ENCODE measurements at regions not wholly inside any gene's neighbourhood (a gene's known extent, or its start where the extent isn't known, plus 50 kb on each side); places are given as distances from the start of the nearest gene placed in this dataset.

DNA sequence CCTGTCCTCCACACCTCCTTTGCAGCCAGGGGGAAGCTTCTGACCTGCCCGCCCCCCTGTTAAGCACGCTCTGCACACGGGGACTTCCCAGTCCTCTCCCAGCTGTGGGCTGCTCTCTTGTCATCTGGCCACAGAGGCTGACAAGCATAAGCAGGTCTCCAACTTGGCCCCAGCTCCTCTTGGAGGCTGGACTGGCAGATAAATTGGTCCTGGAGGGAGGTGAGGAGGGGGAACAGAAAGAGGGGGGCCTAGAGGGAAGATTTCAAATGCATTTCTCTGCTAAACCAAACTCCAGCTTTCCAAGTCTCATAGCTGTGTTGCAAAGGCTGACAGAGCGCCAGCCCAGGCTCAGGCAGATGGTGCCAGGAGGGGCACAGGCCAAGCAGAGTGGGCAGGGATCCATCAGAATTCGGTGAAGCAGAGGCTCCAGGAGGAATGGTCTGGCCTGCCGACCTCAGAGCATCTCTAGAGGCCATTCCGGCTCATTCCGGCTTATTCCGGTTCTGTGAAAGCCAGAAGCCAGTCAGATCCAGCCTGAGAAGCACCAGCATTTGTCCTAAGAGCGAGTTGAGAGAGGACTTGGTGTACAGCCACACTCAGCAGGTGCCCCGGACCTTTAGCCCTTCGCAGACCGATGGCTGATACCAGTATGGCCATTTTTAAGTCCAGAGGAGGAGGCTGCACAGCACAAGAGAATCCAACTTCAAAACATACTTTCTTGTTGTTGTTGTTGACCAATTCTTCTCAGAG is 508.9 kb upstream of the MYT1L start:
- DNase-seq (ENCODE audit: low spot score): no peak
- Histone ChIP-seq H3K9me3 (ENCODE audit: control insufficient read depth in 4 of 4, low read length in 3 of 4) (no peaks in the 10 kb centered on the region), H3K27me3 (ENCODE audit: control insufficient read depth in 4 of 4, insufficient read depth in 4 of 4, low read length in 3 of 4) (no peaks in the 10 kb centered on the region), H3K27ac (ENCODE audit: low read depth in 1 of 2, low read length in 2 of 2) (no peak overlapping the region), H3K4me1 (ENCODE audit: control insufficient read depth in 4 of 4, insufficient read depth in 4 of 4, low read length in 3 of 4) (no peaks in the 10 kb centered on the region), H3K4me3 (ENCODE audit: low read depth in 1 of 3, low read length in 3 of 3) (no peak overlapping the region), H3K36me3 (ENCODE audit: control insufficient read depth in 4 of 4, insufficient read depth in 3 of 4, low read depth in 1 of 4, low read length in 3 of 4) (no peaks in the 10 kb centered on the region), H3K9ac (ENCODE audit: low read depth in 1 of 2, low read length in 2 of 2) (no peak overlapping the region)
- no peak for TF ChIP-seq HNF4G (IDR thresholded peaks at IDR 0.05)
- TF ChIP-seq GABPA (IDR thresholded peaks at IDR 0.05 in 1 of 2, conservative IDR thresholded peaks at IDR 0.05 in 1 of 2): no peak
- no peak for TF ChIP-seq RXRA (IDR thresholded peaks at IDR 0.05)
- TF ChIP-seq HNF4A (conservative IDR thresholded peaks at IDR 0.05): no peak
- no peak for TF ChIP-seq FOXA1 (IDR thresholded peaks at IDR 0.05)
- no peak for TF ChIP-seq SP1 (IDR thresholded peaks at IDR 0.05)
- TF ChIP-seq RAD21 (IDR thresholded peaks at IDR 0.05): no peak
- TF ChIP-seq, protein P1, sequence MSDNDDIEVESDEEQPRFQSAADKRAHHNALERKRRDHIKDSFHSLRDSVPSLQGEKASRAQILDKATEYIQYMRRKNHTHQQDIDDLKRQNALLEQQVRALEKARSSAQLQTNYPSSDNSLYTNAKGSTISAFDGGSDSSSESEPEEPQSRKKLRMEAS (IDR thresholded peaks at IDR 0.05): no peak
- WGBS: 74% methylated on average over 13 of the region's 13 CpGs

GRCh38 chr2:2839393-2839781 is 508.3 kb upstream of the MYT1L start:
- H3K27me3 ChIP-seq (ENCODE audit: control insufficient read depth in 4 of 4, insufficient read depth in 4 of 4, low read length in 3 of 4): no peaks in the 10 kb centered on the region
- 69% methylated on average over 7 of the region's 7 CpGs for WGBS
- no peaks in the 10 kb centered on the region for H3K4me1 ChIP-seq (ENCODE audit: control insufficient read depth in 4 of 4, insufficient read depth in 4 of 4, low read length in 3 of 4)
- no peaks in the 10 kb centered on the region for H3K9me3 ChIP-seq (ENCODE audit: control insufficient read depth in 4 of 4, low read length in 3 of 4)
- no peak overlapping the region for H3K27ac ChIP-seq (ENCODE audit: low read depth in 1 of 2, low read length in 2 of 2)
- H3K4me3 ChIP-seq (ENCODE audit: low read depth in 1 of 3, low read length in 3 of 3): no peak overlapping the region
- no peak overlapping the region for H3K9ac ChIP-seq (ENCODE audit: low read depth in 1 of 2, low read length in 2 of 2)
- TF ChIP-seq RAD21 (IDR thresholded peaks at IDR 0.05): no peak
- no peak for TF ChIP-seq EGR1 (IDR thresholded peaks at IDR 0.05; ENCODE audit: low read depth in 2 of 2)
- TF ChIP-seq ZBTB33 (IDR thresholded peaks at IDR 0.05): no peak
- TF ChIP-seq YY1 (IDR thresholded peaks at IDR 0.05): no peak
- TF ChIP-seq TAF1 (conservative IDR thresholded peaks at IDR 0.05): no peak
- no peak for TF ChIP-seq FOXA2 (IDR thresholded peaks at IDR 0.05)
- TF ChIP-seq RXRA (IDR thresholded peaks at IDR 0.05): no peak
- H3K36me3 ChIP-seq (ENCODE audit: control insufficient read depth in 4 of 4, insufficient read depth in 3 of 4, low read depth in 1 of 4, low read length in 3 of 4): no peaks in the 10 kb centered on the region
- DNase-seq (ENCODE audit: low spot score): no peak

GRCh38 chr2:2838548-2838845 is 507.4 kb upstream of the MYT1L start:
- TF ChIP-seq RXRA (IDR thresholded peaks at IDR 0.05): no peak
- TF ChIP-seq FOXA1 (IDR thresholded peaks at IDR 0.05): no peak
- TF ChIP-seq GABPA (IDR thresholded peaks at IDR 0.05 in 1 of 2, conservative IDR thresholded peaks at IDR 0.05 in 1 of 2): no peak
- TF ChIP-seq, protein P2, sequence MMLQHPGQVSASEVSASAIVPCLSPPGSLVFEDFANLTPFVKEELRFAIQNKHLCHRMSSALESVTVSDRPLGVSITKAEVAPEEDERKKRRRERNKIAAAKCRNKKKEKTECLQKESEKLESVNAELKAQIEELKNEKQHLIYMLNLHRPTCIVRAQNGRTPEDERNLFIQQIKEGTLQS (IDR thresholded peaks at IDR 0.05): no peak
- no peak for TF ChIP-seq RAD21 (IDR thresholded peaks at IDR 0.05)
- no peak for TF ChIP-seq NR2F2 (IDR thresholded peaks at IDR 0.05)
- no peak for TF ChIP-seq JUND (IDR thresholded peaks at IDR 0.05)
- no peak for TF ChIP-seq REST (IDR thresholded peaks at IDR 0.05)
- TF ChIP-seq HNF4A (conservative IDR thresholded peaks at IDR 0.05): no peak
- H3K9ac ChIP-seq (ENCODE audit: low read depth in 1 of 2, low read length in 2 of 2): no peak overlapping the region
- 85% methylated on average over 3 of the region's 3 CpGs for WGBS
- H3K36me3 ChIP-seq (ENCODE audit: control insufficient read depth in 4 of 4, insufficient read depth in 3 of 4, low read depth in 1 of 4, low read length in 3 of 4): no peaks in the 10 kb centered on the region
- no peak for DNase-seq (ENCODE audit: low spot score)
- peaks cover 0 to 4% (median 0%) of the 10 kb centered on the region in 4 donors for H3K27me3 ChIP-seq (ENCODE audit: control insufficient read depth in 4 of 4, insufficient read depth in 4 of 4, low read length in 3 of 4)
- no peaks in the 10 kb centered on the region for H3K9me3 ChIP-seq (ENCODE audit: control insufficient read depth in 4 of 4, low read length in 3 of 4)
- H3K4me1 ChIP-seq (ENCODE audit: control insufficient read depth in 4 of 4, insufficient read depth in 4 of 4, low read length in 3 of 4): no peaks in the 10 kb centered on the region
- H3K4me3 ChIP-seq (ENCODE audit: low read depth in 1 of 3, low read length in 3 of 3): no peak overlapping the region
- H3K27ac ChIP-seq (ENCODE audit: low read depth in 1 of 2, low read length in 2 of 2): no peak overlapping the region

All from liver (tissue), 7 donors.